GM18498 (cell line): ENCODE measurements at regions not wholly inside any gene's neighbourhood (a gene's known extent, or its start where the extent isn't known, plus 50 kb on each side); places are given as distances from the start of the nearest gene placed in this dataset.
"Not testable (repeated sequence)": the region's sequence is repeated elsewhere in the genome, so short reads cannot be mapped to it uniquely, and the experiment has no call there.

Experiments
- ATAC-seq: cut with Tn5 transposase; IDR thresholded peaks from one replicate; pipeline ENCODE4 v1.9.1; 2021; ENCODE audit warnings: mild to moderate bottlenecking, moderate library complexity; ENCODE audit not compliant: unreplicated experiment

DNA sequence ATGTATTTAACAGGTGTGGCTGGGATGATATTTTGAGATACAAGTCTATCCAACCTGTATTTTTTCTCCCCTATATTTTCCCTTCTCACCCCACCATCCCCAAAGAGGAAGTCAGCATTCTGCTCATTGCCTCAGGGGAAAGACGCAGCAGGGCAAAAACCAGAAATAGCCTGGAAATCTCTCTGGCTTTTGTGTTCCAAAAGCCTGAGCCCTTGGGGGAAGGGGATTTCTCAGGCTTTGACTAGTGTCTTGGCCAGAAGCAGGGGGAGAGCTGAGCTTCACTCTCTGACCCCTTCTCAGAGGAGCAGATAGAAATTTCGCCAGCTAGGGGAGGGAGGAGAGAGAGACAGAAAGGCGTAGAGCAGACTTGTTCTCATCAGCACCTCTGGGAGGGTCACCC, 244.7 kb downstream of the RRAGC start:
- ATAC-seq: no peak

DNA sequence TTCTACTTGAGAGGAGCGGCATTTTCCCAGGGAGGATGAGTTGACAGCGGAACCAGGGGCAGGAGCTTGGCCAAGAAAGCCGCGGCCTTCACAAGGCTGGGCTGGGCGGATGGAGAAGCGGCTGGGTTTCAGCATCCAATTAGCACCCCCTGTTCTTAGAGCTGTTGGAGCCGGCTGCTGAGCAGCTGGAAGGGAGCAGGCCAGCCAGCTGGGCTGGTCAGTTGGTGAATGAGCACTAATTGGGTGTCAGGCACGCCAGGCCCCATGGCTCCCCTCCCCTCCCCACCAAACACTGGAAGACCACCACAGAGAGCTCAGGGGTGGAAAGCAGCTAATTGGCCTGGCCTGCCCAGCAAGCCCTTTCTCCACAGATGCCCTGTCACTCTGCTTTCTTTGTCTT, 245.6 kb downstream of the RRAGC start:
- ATAC-seq: no peak

DNA sequence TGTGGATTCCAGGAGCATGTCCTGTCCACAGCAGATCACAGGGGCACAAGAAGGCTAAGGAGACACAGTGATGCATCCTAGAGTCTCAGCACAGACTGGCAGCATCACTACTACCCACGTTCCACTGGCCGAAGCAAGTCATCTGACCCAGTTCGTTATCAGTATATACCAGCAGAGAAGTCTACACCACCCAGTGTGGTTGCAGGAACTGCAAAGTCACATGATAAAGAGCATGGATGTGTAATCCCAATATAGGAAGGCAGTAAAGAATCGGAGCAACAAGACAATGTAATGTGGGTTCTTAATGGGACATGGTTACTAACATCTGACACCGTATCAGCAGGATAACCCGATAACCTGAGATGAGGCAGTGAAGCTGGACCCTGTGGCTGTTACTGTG, 246.6 kb downstream of the RRAGC start:
- ATAC-seq: no peak

DNA sequence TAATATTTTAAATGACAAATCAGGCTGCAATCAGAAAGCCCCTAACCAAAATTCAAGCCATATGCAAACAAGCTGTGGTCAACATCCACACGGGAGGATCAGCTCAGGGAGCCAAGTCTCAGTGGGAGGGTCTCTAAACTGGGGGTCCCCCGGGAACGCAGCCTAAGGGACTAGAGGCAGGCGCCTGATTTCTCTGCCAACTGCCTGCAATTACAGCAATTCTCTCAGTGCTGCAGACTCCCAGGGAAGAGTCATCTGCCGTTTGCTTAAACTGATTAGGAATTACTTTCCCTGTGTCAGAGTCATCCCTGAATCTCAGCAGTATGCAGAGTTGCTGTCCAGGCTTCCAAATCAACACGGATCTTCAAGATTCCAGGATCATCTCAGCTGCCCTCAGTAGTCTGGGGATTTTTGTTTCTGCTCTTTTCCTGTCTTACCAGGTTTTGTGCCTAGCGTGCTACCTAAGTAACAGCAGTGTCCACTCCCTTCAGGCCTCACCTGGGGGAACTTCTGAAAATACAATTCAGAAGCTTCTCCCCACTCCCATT, 247.8 kb downstream of the RRAGC start:
- ATAC-seq: no peak

DNA sequence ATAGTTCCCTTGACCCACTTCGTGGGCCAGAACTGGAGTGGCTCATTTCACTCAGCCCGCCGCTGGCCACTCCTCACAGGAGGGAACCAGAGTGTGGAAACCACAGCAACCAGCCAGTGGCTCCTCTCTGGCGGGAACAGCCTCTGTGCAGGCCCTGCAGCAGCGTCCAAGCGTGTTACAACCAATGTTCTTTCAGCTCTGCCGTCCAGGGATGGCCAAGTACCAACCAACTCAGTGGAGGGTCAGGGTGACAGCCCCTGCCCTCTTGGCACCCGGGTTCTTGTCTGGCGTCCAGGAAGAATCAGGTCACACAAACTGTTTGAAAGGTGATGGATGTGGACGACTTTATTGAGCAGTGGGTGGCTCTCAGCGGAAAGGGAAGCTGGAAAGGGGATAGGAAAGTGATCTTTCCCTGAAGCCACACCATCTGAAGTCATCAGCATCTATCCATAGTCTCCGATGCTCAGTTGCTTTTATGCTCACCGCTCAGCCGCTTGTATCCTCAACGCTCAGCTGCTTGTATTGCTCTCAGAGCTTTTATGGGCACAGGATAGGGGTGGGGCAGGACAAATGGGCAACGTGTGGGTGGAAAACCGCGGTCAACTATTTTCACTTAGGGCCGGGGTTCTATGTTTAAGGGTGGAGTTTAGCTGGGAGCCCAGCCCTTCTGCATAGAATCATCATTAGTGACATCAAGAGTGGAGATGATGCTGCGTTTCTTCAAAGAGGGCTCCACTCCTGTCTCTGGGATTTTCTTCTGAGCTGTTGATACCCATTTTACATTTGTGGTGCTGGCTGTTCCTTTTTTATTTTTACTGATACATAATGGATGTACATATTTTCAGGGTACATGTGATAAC, 250.2 kb downstream of the RRAGC start:
- no peak for ATAC-seq

DNA sequence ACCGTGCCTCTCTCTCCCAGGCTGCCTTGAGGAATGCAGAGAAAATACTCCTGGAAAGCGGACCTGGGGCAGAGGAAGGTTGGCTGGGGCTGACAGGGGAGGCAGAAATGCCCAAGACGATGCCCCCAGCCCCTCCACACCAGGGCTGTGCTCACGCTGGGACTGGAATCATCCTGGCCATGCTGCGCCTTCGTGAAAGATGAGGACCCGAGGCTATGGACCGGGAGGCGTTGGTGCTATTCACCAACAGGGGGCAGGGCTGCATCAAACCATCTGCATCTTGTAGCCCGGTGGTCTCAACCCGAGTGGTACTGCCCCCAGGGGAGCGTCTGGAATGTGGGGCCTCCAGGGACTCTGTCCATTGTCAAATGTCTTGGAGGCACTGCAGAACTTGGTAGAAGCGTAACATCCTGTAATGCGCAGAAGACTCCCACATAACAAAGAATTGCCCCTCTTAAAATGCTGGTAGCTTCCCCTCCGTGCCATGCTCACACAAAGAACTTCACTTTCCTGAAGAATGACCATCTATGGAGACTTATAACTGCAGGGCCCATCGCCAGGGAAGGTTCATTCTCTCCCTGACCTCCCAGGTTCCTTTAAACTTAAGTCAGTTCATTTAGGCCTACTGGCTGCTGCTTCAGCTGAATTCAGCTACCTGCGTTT, 251.2 kb downstream of the RRAGC start:
- no peak for ATAC-seq

DNA sequence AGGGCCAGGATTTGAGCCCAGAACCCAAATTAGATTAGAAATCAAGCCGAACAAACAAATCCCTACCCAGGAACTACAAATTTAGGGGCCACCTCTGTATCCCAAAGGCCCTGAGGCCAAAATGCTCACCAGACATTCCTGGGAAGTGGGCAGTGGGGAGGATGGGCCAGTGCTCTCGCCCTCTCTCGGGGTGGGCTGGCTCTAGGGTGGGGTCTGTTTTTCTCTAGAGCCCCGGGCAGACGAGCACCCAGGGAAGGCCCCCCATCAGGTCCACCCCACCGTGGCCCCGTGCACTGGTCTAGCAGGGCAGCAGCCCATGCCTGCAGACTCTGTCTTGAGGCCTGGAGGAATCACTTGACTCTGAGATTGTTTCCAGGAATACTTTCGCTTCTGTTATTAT, 252.0 kb downstream of the RRAGC start:
- no peak for ATAC-seq

DNA sequence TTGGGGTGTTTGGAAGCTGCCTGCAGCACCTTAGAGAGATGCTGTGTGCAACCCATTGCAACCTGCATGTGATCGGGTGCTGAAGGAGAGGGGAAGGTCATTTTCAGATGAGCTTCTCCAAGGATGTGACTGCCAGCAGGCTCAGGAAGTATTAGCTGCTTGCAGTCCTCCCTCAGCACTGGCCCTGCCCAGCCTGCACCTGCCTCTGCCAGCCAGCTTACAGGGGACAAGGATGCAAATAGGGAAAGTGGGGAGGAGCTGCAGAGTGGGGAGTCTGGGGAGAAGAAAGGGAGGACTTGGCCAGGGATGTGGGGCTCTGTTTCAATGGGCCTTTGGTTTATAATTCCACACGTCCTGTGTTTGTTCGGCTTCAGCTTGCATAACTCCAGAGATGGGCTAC, 254.5 kb downstream of the RRAGC start:
- ATAC-seq: no peak

DNA sequence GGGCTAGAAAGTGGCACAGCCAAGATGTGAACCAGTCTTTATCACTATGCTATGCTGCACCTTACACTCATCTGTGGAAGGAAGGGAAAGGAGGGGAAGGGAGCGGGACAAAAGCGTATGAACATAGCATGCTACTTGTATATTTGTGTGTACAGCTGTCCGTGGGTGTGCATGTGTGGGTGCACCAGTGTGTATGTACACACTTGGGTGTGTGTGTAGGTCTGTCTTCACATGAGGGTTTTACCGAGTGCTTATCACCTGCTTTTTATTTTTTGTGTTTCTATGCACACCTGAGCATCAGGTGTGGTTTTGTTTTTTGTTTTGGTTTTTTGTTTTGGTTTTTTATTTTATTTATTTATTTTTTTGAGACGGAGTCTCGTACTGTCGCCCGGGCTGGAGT, 255.7 kb downstream of the RRAGC start:
- no peak for ATAC-seq

DNA sequence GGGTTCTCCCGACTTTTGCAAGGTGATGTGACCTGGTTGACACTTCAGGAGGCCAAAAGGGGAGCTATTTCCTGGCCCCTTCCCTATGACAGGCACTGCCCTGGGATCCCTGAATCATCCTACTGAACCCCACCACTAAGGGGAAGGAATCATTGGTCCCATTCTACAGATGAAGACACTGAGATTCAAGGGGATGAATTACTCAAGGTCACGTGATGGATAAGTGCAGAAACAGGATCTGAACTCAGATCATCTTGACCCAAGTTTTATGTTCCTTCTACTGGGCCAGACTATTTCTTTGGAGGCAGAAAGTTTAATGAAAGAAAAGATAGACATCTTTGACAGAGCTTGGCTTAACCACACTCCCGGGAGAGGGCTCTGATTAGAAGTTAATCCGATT, 258.7 kb downstream of the RRAGC start:
- no peak for ATAC-seq

DNA sequence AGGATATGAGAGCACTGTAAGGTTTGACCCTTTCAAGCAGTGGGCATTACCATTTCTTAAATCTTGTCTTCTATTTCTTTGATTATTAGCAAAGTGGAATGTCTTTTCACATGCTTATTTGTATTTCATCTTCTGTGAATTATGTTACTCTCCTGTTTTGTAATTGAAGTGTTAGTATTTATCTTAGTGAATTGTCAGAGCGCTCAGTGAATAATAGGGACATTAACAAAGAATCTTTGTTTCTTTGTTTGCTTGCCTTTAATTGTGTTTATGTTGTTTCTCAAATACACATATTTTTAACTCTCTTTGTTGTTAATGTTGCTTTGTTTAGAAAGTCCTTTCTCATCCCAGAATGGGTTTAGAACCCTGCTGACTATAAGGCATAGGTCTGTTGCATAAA, 259.3 kb downstream of the RRAGC start:
- no peak for ATAC-seq

DNA sequence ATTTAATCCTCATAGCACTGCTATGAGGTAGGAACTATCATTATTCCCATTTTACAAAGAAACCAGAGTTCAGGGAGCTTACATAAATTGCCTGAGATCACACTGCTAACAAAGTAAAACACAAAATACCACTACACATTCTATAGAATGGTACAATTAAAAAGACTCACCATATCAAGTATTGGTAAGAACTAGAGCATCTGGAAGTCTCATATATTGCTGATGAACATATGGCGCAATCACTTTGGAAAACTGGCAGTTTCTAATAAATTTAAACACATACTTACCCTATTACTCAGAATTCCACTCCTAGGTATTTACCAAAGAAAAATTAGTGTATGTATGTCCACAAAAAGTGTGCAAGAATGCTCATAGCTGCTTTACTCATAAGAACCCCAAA, 261.5 kb downstream of the RRAGC start:
- ATAC-seq: no peak

DNA sequence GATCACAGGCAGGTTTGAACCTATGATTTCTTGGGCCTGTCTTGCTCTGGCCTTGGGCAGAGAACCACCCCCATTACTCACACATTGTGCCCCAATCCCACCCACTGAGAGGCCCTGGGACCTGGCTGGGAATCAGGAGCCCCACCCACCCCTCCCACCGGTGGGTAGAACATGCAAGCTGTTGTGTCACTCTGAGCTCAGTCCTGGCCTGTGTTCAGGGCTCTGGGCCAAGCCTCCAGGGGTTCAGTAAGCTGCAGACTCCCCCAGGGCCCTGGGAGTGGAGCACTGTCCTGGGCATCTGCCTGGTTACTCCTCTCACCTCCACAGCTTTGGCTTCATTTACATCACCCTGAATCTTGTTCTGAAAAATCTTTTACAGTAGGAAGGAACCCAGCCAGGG, 270.5 kb downstream of the RRAGC start:
- no peak for ATAC-seq

DNA sequence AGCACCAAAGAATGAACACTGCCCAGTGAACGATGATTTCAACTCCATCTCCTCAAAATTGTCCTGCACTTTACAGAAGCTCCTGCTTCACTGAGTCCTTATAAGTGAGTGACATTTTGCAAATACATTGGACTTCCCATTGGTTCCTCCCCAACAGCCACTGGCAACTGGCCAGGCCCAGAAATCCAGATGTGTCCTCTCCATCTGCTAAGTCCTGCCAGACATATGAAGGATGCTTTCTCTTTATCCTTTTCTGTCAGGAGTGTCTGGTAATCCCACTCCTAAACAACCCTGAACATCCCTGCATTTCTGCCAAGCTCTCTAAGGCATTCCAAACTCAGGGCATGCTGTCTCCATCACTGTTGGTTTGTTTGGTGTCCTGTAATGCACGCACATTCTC, 271.8 kb downstream of the RRAGC start:
- ATAC-seq: no peak

DNA sequence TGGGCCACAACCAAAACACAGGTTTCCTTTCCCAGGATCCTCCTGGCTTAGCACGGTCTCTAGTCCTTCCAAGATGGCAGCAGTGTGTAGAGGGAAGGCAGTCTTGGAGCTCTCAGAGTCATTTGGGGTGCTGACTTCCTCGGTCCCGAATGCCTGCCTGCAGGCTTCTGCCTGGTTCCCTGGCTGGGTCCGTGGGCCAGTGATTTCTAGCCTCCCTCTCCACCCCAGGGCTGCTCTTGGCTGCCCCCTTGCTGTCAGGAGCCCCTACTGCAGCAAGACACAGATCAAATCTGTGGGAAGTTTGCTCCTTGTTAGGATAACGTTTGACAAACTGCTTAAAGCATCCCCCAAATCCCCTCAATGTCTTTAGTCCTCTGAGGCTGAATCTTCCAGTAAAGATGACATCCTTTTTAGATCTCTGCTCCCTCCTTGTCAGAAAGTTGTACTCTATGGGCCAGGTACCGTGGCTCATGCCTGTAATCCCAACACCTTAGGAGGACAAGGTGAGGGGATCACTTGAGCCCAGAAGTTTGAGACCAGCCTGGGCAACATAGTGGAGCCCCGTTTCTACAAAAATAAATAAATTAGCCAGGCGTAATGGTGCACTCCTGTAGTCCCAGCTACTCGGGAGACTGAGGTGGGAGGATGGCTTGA, 272.5 kb downstream of the RRAGC start:
- ATAC-seq: no peak

DNA sequence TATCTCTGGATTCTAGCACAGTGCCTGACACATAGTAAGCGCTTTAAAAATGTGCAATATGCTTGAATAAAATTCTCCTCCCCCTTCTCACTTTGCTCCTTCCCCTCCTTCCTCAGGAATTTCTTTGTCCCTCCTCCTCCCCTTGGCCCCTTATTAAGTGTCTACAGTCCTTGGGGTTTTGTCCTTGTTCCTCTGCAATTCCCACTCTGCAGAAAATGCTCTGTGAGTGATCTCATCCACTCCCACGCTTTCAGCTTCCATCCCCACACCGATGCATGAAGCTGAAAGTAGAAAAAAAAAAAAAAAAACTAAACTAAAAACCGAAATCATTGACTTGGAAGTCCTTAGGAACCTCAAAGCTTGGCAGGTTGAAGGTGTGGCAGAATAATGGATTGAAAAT, 273.6 kb downstream of the RRAGC start:
- no peak for ATAC-seq

DNA sequence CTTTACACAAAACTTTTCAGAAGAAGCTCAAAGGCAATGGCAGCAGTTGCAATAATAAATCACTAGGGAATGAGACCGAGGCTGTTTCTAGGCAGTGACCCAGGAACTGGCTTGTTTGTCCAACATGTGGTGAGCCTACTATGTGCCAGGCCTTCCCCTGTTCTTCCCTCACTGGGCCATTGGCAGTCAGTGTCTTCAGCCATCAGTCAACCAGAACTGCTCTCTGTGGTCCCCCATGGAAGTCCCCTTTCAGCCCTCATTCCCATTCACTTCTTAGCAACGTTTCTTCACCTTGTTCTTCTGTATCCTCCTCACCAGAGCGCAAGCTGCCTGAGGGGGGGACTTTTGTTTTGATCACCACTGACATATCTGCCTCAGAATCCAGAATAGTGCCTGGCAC, 274.1 kb downstream of the RRAGC start:
- no peak for ATAC-seq

DNA sequence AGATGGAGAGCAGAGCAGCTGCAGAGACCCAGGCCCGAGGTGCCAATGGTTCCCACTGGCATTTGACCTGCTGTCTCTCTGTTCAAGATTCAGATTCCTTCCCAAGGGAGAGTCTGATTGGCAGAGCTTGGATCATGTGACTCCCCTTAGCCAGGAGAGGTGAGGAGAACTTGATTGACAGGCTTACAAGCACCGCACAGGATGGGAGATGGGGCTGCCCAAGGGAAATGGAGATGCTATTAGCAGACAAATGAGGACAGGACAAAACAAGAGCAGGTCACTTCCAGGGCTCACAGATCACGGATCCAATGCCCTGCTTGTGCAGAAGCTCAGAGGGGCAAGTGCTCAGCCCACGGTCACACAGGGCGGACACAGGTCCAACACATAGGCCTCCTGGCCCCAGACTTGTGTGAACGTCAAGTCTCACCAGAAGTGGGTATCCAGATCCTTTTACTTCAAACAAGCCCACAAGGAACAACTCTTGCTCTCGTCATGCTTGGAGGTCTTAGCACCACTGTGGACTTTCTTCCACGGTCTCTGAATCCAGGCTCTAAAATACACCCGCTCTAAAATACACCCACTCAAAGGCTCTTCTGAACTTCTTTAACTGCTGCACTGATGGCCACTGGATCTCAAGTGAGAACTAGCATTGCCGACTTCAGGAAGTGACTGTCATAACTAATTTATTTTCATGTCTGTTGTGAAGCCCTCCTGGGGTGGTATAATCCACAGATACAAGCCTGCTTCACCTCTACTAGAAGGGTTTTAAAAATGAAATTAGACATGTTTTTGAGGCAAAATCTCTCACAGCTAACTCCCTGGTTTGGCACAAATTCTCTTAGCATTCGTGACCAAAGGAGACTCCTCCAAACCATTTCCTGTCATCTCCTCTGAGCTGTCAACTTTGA, 274.9 kb downstream of the RRAGC start:
- ATAC-seq: no peak

DNA sequence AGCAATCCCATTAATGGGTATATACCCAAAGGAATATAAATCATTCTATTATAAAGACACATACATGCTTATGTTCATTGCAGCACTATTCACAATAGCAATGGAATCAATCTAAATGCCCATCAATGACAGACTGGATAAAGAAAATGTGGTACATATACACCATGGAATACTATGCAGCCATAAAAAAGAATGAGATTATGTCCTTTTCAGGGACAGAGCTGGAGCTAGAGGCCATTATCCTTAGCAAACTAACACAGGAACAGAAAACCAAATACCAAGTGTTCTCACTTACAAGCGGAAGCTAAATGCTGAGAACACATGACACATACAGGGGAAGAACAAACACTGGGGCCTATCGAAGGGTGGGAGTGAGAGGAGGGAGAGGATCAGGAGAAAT, 276.3 kb downstream of the RRAGC start:
- ATAC-seq: not testable (repeated sequence)

DNA sequence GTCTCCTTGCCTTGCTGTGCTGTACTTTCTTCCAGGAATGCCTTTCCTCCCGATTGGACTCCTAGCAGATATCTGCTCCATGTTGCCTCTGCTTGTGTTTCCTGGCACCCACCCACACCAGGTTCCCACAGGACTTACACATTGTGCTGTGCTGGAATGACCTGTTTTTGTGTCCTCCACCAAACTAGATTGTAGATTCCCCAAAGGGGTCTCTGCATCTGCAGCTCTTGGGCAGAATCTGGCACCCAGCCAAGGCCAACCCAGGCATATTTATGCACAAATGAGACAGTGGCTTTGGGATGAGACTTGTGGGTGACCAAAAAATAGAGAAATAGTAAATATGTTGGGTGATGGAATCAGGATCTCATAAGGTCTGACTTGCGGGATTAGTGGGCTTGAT, 278.2 kb downstream of the RRAGC start:
- no peak for ATAC-seq

DNA sequence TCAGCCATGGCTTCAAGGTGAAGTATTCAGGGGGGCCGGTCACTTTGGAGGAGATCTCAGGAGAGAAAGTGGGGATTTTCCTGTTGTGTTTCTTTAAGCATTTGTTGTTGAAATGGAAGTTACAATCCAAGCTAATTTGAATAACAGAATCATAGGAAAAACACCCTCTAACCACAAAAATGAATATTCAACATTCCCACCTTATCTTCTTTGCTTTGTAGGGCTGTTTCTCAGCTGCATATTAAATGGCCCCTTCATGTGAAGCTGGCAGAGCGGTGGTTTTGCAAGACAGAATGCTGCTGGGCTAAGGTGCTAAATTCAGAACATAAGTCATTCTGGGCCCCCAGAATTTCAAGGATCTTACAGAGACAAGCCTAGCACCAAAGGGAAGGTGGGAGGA, 279.0 kb downstream of the RRAGC start:
- no peak for ATAC-seq
